Neural cell (in vitro differentiated cells): ENCODE measurements at regions not wholly inside any gene's neighbourhood (a gene's known extent, or its start where the extent isn't known, plus 50 kb on each side); places are given as distances from the start of the nearest gene placed in this dataset.

Source experiments
- H2AFZ ChIP-seq: fragments of 200-600, 300-800 bp; sonication (generic), shearing (Covaris generic); 2 replicates; pipeline ENCODE4 v1.6.0; 2014; ENCODE audit warnings: low read depth, mild to moderate bottlenecking, antibody characterized with exemption, low read length, moderate library complexity
- H3F3A ChIP-seq: fragments of 200-600 bp; shearing (Covaris generic); 2 replicates; pipeline ENCODE4 v1.6.1; 2016; ENCODE audit warnings: mild to moderate bottlenecking, moderate library complexity, mixed read lengths, antibody characterized with exemption, low read length; ENCODE audit not compliant: insufficient read depth, poor library complexity, severe bottlenecking
- H3K27ac ChIP-seq: fragments of 200-600, 300-800 bp; sonication (generic), shearing (Covaris generic); 2 replicates; pipeline ENCODE4 v1.5.1; 2014; ENCODE audit warnings: mild to moderate bottlenecking, low read length, moderate library complexity
- H3K27me3 ChIP-seq: fragments of 300-800, 200-600 bp; sonication (generic), shearing (Covaris generic); 2 replicates; pipeline ENCODE4 v1.6.0; 2014; ENCODE audit warnings: mild to moderate bottlenecking, low read depth, low read length, moderate library complexity; ENCODE audit not compliant: insufficient read depth
- H3K36me3 ChIP-seq: fragments of 300-800, 200-600 bp; sonication (generic), shearing (Covaris generic); 2 replicates; pipeline ENCODE4 v1.5.1; 2014; ENCODE audit warnings: mild to moderate bottlenecking, antibody characterized with exemption, low read length, moderate library complexity; ENCODE audit not compliant: insufficient read depth
- H3K4me2 ChIP-seq: fragments of 300-800, 200-600 bp; sonication (generic), shearing (Covaris generic); 2 replicates; pipeline ENCODE4 v1.6.0; 2014; ENCODE audit warnings: mild to moderate bottlenecking, low read length
- H3K4me3 ChIP-seq: fragments of 300-800, 200-600 bp; sonication (generic), shearing (Covaris generic); 2 replicates; pipeline ENCODE4 v1.5.1; 2014; ENCODE audit warnings: mild to moderate bottlenecking, low read length, moderate library complexity
- H3K79me2 ChIP-seq: fragments of 200-600 bp; shearing (Covaris generic); replicated peaks from 2 replicates; pipeline ENCODE4 v1.6.0; 2014; ENCODE audit warnings: mild to moderate bottlenecking, low read length, moderate library complexity; ENCODE audit not compliant: insufficient read depth
- H3K9ac ChIP-seq: fragments of 300-800, 200-600 bp; sonication (generic), shearing (Covaris generic); 2 replicates; pipeline ENCODE4 v1.6.1; 2016; ENCODE audit warnings: mild to moderate bottlenecking, low read length, mixed read lengths
- H3K9me2 ChIP-seq: fragments of 200-600 bp; shearing (Covaris generic); 2 replicates; pipeline ENCODE4 v1.6.1; 2016; ENCODE audit warnings: mild to moderate bottlenecking, low read length, mixed read lengths; ENCODE audit not compliant: insufficient read depth
- H3K9me3 ChIP-seq: fragments of 200-600, 300-800 bp; sonication (generic), shearing (Covaris generic); 2 replicates; pipeline ENCODE4 v1.6.1; 2016; ENCODE audit warnings: mild to moderate bottlenecking, mixed run types, low read length, moderate library complexity, mixed read lengths
- H4K20me1 ChIP-seq: fragments of 200-600 bp; shearing (Covaris generic); 2 replicates; pipeline ENCODE4 v1.6.1; 2016; ENCODE audit warnings: mild to moderate bottlenecking, mixed run types; ENCODE audit not compliant: insufficient read depth
- CTCF ChIP-seq: fragments of 450-650 bp; IDR thresholded peaks from 2 replicates; pipeline ENCODE4 v1.5.1; 2014; ENCODE audit warnings: antibody characterized with exemption, mild to moderate bottlenecking, moderate library complexity; ENCODE audit not compliant: poor library complexity, severe bottlenecking
- EP300 ChIP-seq: fragments of 450-650 bp; conservative IDR thresholded peaks from 2 replicates; pipeline ENCODE4 v1.6.1; 2014; ENCODE audit warnings: antibody characterized with exemption, mild to moderate bottlenecking, moderate library complexity; ENCODE audit not compliant: poor library complexity, severe bottlenecking
- EZH2 ChIP-seq: fragments of 200-600, 300-800 bp; shearing (Covaris generic), sonication (generic); IDR thresholded peaks from 2 replicates; pipeline ENCODE4 v1.6.1; 2014; ENCODE audit warnings: antibody characterized with exemption, low read length, borderline replicate concordance, mild to moderate bottlenecking; ENCODE audit not compliant: insufficient read depth, poor library complexity, severe bottlenecking
- MXI1 ChIP-seq: fragments of 450-650 bp; conservative IDR thresholded peaks from 2 replicates; pipeline ENCODE4 v1.6.1; 2014; ENCODE audit warnings: antibody characterized with exemption, mild to moderate bottlenecking; ENCODE audit not compliant: poor library complexity, severe bottlenecking
- POLR2AphosphoS5 ChIP-seq: IDR thresholded peaks from 2 replicates; pipeline ENCODE4 v1.6.1; 2012
- RAD21 ChIP-seq: fragments of 450-650 bp; conservative IDR thresholded peaks from 2 replicates; pipeline ENCODE4 v1.6.1; 2014; ENCODE audit warnings: antibody characterized with exemption, mild to moderate bottlenecking, moderate library complexity
- REST ChIP-seq: IDR thresholded peaks from 2 replicates; pipeline ENCODE4 v1.6.1; 2012; ENCODE audit warnings: borderline replicate concordance
- SMC3 ChIP-seq: fragments of 450-650 bp; conservative IDR thresholded peaks from 2 replicates; pipeline ENCODE4 v1.6.1; 2014; ENCODE audit warnings: antibody characterized with exemption, mild to moderate bottlenecking, moderate library complexity; ENCODE audit not compliant: poor library complexity
- TAF1 ChIP-seq: IDR thresholded peaks from 2 replicates; pipeline ENCODE4 v1.6.1; 2012; ENCODE audit warnings: low read depth

- no peak overlapping the region for H3K4me2 ChIP-seq
- TF ChIP-seq REST (no peak), POLR2AphosphoS5 (no peak), TAF1 (no peak), CTCF (no peak), MXI1 (no peak), EZH2 (no peak), EP300 (no peak), SMC3 (no peak), RAD21 (no peak)
These were observed 548.0 kb upstream of the SOX11 start for GRCh38 chr2:5144159-5144558.

GRCh38 chr2:5145053-5145452 lies 547.1 kb upstream of the SOX11 start:
- Histone ChIP-seq H3K9ac (no peak overlapping the region), H4K20me1 (no peaks in the 10 kb centered on the region), H3K9me3 (peaks cover 4% of the 10 kb centered on the region), H3K27ac (no peak overlapping the region), H3K4me2 (no peak overlapping the region), H3K4me3 (no peak overlapping the region), H2AFZ (no peak overlapping the region), H3F3A (no peaks in the 10 kb centered on the region), H3K36me3 (no peaks in the 10 kb centered on the region), H3K9me2 (no peaks in the 10 kb centered on the region), H3K79me2 (no peaks in the 10 kb centered on the region), H3K27me3 (no peaks in the 10 kb centered on the region)
- TF ChIP-seq REST (no peak), MXI1 (no peak), CTCF (no peak), TAF1 (no peak), RAD21 (no peak), EZH2 (no peak), EP300 (no peak)

More at GRCh38 chr2:5144159-5144558, 548.0 kb upstream of the SOX11 start:
- H3K27ac ChIP-seq = no peak overlapping the region
- H4K20me1 ChIP-seq = no peaks in the 10 kb centered on the region
- H3K9ac ChIP-seq = no peak overlapping the region
- no peaks in the 10 kb centered on the region for H3F3A ChIP-seq
- no peaks in the 10 kb centered on the region for H3K36me3 ChIP-seq
- H3K4me3 ChIP-seq = no peak overlapping the region
- H3K27me3 ChIP-seq = no peaks in the 10 kb centered on the region
- H3K79me2 ChIP-seq = no peaks in the 10 kb centered on the region
- H3K9me2 ChIP-seq = no peaks in the 10 kb centered on the region
- no peak overlapping the region for H2AFZ ChIP-seq
- H3K9me3 ChIP-seq = peaks cover 4% of the 10 kb centered on the region
